Panc1 (cell line): ENCODE measurements at regions not wholly inside any gene's neighbourhood (a gene's known extent, or its start where the extent isn't known, plus 50 kb on each side); places are given as distances from the start of the nearest gene placed in this dataset.

Experiments
- ATAC-seq: fragments of 200-7000 bp; cut with Tn5 transposase; 2 replicates; pipeline ENCODE4 v1.9.1; 2020; ENCODE audit warnings: mild to moderate bottlenecking, moderate library complexity
- BruUV-seq: library from RNA; stranded (reverse); fragments of 400-500 nt; replicated peaks from 2 replicates; lab custom pipeline; 2021; lab: Mats Ljungman, UMichigan
- CTCF ChIA-PET: fragments of 300-600 bp; sonication (Branson Sonifier 250); formaldehyde crosslinking; loops from one replicate; lab custom pipeline; 2022; ENCODE audit warnings: antibody characterized with exemption; lab: Charles Lee
- POLR2A ChIA-PET: fragments of 300-600 bp; sonication (Branson Sonifier 250); formaldehyde crosslinking; loops from one replicate; lab custom pipeline; 2022; ENCODE audit warnings: antibody characterized with exemption; lab: Charles Lee
- DNase-seq: peaks from one replicate; pipeline ENCODE4 v3.0.0-alpha.2; 2010; ENCODE audit warnings: low read depth, low spot score
- H3K27ac ChIP-seq: 2 replicates; pipeline ENCODE4 v1.5.1; 2011; ENCODE audit warnings: mild to moderate bottlenecking, low read length, inconsistent platforms
- H3K27me3 ChIP-seq: fragments of 200-500 bp; sonication (Bioruptor generic); 2 replicates; pipeline ENCODE4 v1.6.0; 2014; ENCODE audit warnings: low read length, inconsistent platforms; ENCODE audit not compliant: control insufficient read depth, insufficient read depth
- H3K36me3 ChIP-seq: fragments of 200-500 bp; sonication (Bioruptor generic); 2 replicates; pipeline ENCODE4 v1.5.1; 2014; ENCODE audit warnings: inconsistent platforms, mild to moderate bottlenecking, low read length, moderate library complexity; ENCODE audit not compliant: control insufficient read depth, insufficient read depth
- H3K4me1 ChIP-seq: 2 replicates; pipeline ENCODE4 v1.5.1; 2011; ENCODE audit warnings: inconsistent platforms, mild to moderate bottlenecking, low read length, moderate library complexity; ENCODE audit not compliant: control insufficient read depth, insufficient read depth
- H3K4me3 ChIP-seq, 2 experiments: 2 replicates each; pipeline ENCODE4 v1.5.1; 2011 to 2012; ENCODE audit warnings: low read depth in 2 of 2, low read length in 2 of 2, mild to moderate bottlenecking in 2 of 2, inconsistent platforms in 1 of 2, moderate library complexity in 1 of 2
- H3K9me3 ChIP-seq: fragments of 200-500 bp; sonication (Bioruptor generic); 2 replicates; pipeline ENCODE4 v1.5.1; 2014; ENCODE audit warnings: low read depth, mild to moderate bottlenecking, inconsistent platforms, low read length, moderate library complexity; ENCODE audit not compliant: control insufficient read depth, insufficient read depth
- CTCF ChIP-seq: fragments of 450-650 bp; IDR thresholded peaks from 2 replicates; pipeline ENCODE4 v1.5.1; 2017; ENCODE audit warnings: mild to moderate bottlenecking
- POLR2AphosphoS5 ChIP-seq: IDR thresholded peaks from 2 replicates; pipeline ENCODE4 v1.6.1; 2012; ENCODE audit warnings: mild to moderate bottlenecking, low read depth, low read length, moderate library complexity
- REST ChIP-seq, 2 experiments: IDR thresholded peaks; 2 replicates each; pipeline ENCODE4 v1.6.1; 2011 to 2012; ENCODE audit warnings: low read depth in 2 of 2, control low read depth in 1 of 2, low read length in 1 of 2, mild to moderate bottlenecking in 1 of 2, moderate library complexity in 1 of 2; ENCODE audit not compliant: insufficient read depth in 1 of 2
- SIN3A ChIP-seq: IDR thresholded peaks from 2 replicates; pipeline ENCODE4 v1.6.1; 2012; ENCODE audit warnings: low read depth, mild to moderate bottlenecking, low read length, moderate library complexity, borderline replicate concordance; ENCODE audit not compliant: insufficient read depth
- TCF7L2 ChIP-seq: IDR thresholded peaks from 2 replicates; pipeline ENCODE4 v1.6.1; 2011; ENCODE audit warnings: mild to moderate bottlenecking, low read depth, low read length, inconsistent platforms
- in situ Hi-C: cut with HindIII; loops from 2 replicates; pipeline ENCODE4 v1.10.0; 2016; ENCODE audit warnings: low sequenced_read_pairs, low pct_unique_long_range_greater_than_20kb
- intact Hi-C: fragments of 100-400 bp; cut with micrococcal nuclease; formaldehyde crosslinking; loops from one replicate; pipeline ENCODE4 v1.10.0; 2022; ENCODE audit not compliant: unreplicated experiment

GRCh38 chr10:2700626-2701305, 366.6 kb upstream of the PFKP start:
- no TSS peak for BruUV-seq
- H3K4me1 ChIP-seq = no peaks in the 10 kb centered on the region
- TF ChIP-seq REST (IDR thresholded peaks at IDR 0.05; ENCODE audit: insufficient read depth in 1 of 2, low read depth in 2 of 2, low read length in 1 of 2) (no peak), TCF7L2 (no peak), SIN3A (no peak)
- H3K27me3 ChIP-seq = no peaks in the 10 kb centered on the region
- H3K27ac ChIP-seq = no peak overlapping the region
- ChIA-PET CTCF (interaction anchor here (0.8 kb wide), 1 partner anchor 38 kb away, joined by 8 read pairs; no protein-coding TSS in a partner anchor), POLR2A (no interaction called here)
- intact Hi-C loops = no loop called here
- ATAC-seq = no peak
- no peaks in the 10 kb centered on the region for H3K9me3 ChIP-seq
- DNase-seq = no peak
- in situ Hi-C loops = no loop called here
- H3K36me3 ChIP-seq = no peaks in the 10 kb centered on the region
- H3K4me3 ChIP-seq = no peak overlapping the region

- Histone ChIP-seq H3K9me3 (no peaks in the 10 kb centered on the region), H3K4me1 (no peaks in the 10 kb centered on the region), H3K27ac (no peak overlapping the region), H3K27me3 (no peaks in the 10 kb centered on the region), H3K36me3 (no peaks in the 10 kb centered on the region), H3K4me3 (no peak overlapping the region)
- ChIA-PET POLR2A (no interaction called here), CTCF (no interaction called here)
- intact Hi-C loops (no loop called here), in situ Hi-C loops (no loop called here)
- TF ChIP-seq POLR2AphosphoS5 (no peak), CTCF (no peak)
- no peak for ATAC-seq
- no TSS peak for BruUV-seq
- DNase-seq = no peak
These were observed 378.4 kb upstream of the PFKP start for GRCh38 chr10:2688958-2689357.

- TF ChIP-seq SIN3A (no peak), POLR2AphosphoS5 (no peak), CTCF (no peak), TCF7L2 (no peak), REST (IDR thresholded peaks at IDR 0.05; ENCODE audit: insufficient read depth in 1 of 2, low read depth in 2 of 2, low read length in 1 of 2) (no peak)
- no TSS peak for BruUV-seq
- Histone ChIP-seq H3K4me1 (no peaks in the 10 kb centered on the region), H3K36me3 (no peaks in the 10 kb centered on the region), H3K27me3 (no peaks in the 10 kb centered on the region), H3K4me3 (no peak overlapping the region), H3K9me3 (no peaks in the 10 kb centered on the region), H3K27ac (no peak overlapping the region)
- intact Hi-C loops = no loop called here
- ATAC-seq (no peak), DNase-seq (no peak)
- CTCF ChIA-PET = interaction anchor here (0.6 kb wide), 1 partner anchor 166 kb away, joined by 3 read pairs; no protein-coding TSS in a partner anchor
- POLR2A ChIA-PET = no interaction called here
- in situ Hi-C loops = no loop called here
These were observed 380.7 kb upstream of the PFKP start for GRCh38 chr10:2686691-2687090.
